ENCODE measurements at regions not wholly inside any gene's neighbourhood (a gene's known extent, or its start where the extent isn't known, plus 50 kb on each side); places are given as distances from the start of the nearest gene placed in this dataset.

DNA sequence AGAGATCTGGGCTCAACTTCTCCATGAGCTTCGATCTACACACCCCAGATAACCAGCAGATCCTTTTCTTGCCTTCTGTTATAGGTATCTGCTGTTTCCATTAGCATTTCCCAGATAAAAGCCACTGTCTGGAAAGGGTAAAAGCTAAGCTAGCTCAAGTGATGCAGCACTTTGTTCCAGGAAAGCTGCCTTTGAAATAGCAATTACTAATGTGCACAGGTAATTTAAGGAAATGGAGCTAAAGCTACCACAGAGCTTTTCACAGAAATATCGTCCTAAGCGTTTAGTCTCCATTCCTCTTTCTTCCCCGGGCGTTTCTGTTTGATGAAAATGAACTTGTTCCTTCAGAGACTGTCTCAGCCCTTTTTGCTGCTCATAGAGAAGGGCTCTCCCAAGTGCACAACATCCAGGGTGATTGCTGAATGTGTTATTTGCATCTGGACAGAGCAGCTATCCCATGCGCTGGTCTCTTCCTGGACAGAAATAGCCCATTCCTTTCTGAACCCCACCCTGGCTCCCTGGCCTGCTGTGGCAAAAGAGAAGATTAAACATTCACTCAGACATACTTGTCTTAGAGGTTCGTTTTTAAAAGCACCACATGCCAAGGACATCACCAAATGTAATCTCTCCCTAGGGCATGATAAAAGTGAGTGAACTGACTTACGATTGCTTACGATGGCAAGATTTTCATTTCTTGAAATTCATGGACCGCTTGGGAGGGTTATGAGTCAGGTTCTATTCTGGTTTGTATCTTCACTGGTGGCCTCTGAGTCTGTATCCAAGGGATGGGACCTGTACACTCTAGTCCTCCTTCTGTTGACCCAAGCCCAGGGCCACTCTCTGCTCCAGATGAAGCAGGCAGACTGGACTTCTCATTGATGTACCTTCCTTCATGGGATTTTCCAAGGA lies 429.1 kb upstream of the CDH4 start:
- no peak overlapping the region for H3K27ac ChIP-seq
- no peaks in the 10 kb centered on the region for H3K9me3 ChIP-seq
- H3K4me3 ChIP-seq (ENCODE audit: low read depth in 1 of 2, low read length in 1 of 2) = no peak overlapping the region
- no peaks in the 10 kb centered on the region for H3K4me1 ChIP-seq (ENCODE audit: control insufficient read depth in 1 of 2, insufficient read depth in 1 of 2, low read depth in 1 of 2, low read length in 1 of 2)
- TF ChIP-seq, protein P1, sequence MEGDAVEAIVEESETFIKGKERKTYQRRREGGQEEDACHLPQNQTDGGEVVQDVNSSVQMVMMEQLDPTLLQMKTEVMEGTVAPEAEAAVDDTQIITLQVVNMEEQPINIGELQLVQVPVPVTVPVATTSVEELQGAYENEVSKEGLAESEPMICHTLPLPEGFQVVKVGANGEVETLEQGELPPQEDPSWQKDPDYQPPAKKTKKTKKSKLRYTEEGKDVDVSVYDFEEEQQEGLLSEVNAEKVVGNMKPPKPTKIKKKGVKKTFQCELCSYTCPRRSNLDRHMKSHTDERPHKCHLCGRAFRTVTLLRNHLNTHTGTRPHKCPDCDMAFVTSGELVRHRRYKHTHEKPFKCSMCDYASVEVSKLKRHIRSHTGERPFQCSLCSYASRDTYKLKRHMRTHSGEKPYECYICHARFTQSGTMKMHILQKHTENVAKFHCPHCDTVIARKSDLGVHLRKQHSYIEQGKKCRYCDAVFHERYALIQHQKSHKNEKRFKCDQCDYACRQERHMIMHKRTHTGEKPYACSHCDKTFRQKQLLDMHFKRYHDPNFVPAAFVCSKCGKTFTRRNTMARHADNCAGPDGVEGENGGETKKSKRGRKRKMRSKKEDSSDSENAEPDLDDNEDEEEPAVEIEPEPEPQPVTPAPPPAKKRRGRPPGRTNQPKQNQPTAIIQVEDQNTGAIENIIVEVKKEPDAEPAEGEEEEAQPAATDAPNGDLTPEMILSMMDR (IDR thresholded peaks at IDR 0.05) = no peak
- no peaks in the 10 kb centered on the region for H3K36me3 ChIP-seq
- peaks cover 10% of the 10 kb centered on the region for H3K27me3 ChIP-seq

DNA sequence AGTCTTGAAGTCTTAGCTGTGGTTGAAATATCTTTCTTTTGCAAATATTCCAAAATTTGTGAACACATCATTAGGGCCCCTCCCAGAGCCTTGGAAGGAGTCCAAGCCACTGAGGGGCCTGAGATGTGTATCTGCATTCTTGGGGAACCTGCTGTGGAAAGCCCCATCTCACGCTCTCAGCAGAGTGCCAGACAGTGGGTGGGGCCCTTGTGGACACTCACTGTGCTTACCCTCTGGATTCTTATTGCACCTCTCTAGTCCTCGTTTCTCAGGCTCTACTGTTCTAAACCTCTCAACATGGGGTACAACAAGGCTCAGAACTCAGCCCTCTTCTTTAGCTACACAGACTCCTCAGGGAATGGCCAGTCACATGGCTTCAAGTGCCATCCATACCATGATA lies 416.2 kb upstream of the CDH4 start:
- TF ChIP-seq, protein P1 (IDR thresholded peaks at IDR 0.05) = no peak
- Histone ChIP-seq H3K4me3 (ENCODE audit: low read depth in 1 of 2, low read length in 1 of 2) (no peak overlapping the region), H3K27me3 (no peaks in the 10 kb centered on the region), H3K36me3 (no peaks in the 10 kb centered on the region), H3K4me1 (ENCODE audit: control insufficient read depth in 1 of 2, insufficient read depth in 1 of 2, low read depth in 1 of 2, low read length in 1 of 2) (no peaks in the 10 kb centered on the region), H3K9me3 (no peaks in the 10 kb centered on the region), H3K27ac (no peak overlapping the region)

GRCh38 chr20:60837173-60837770 lies 414.8 kb upstream of the CDH4 start:
- H3K9me3 ChIP-seq = no peaks in the 10 kb centered on the region
- no peaks in the 10 kb centered on the region for H3K27me3 ChIP-seq
- H3K36me3 ChIP-seq = no peaks in the 10 kb centered on the region
- TF ChIP-seq, protein P1 (IDR thresholded peaks at IDR 0.05) = no peak
- no peaks in the 10 kb centered on the region for H3K4me1 ChIP-seq (ENCODE audit: control insufficient read depth in 1 of 2, insufficient read depth in 1 of 2, low read depth in 1 of 2, low read length in 1 of 2)
- H3K4me3 ChIP-seq (ENCODE audit: low read depth in 1 of 2, low read length in 1 of 2) = no peak overlapping the region
- H3K27ac ChIP-seq = no peak overlapping the region

GRCh38 chr20:60838297-60838696 lies 413.8 kb upstream of the CDH4 start:
- H3K27me3 ChIP-seq = no peaks in the 10 kb centered on the region
- no peaks in the 10 kb centered on the region for H3K4me1 ChIP-seq (ENCODE audit: control insufficient read depth in 1 of 2, insufficient read depth in 1 of 2, low read depth in 1 of 2, low read length in 1 of 2)
- H3K27ac ChIP-seq = no peak overlapping the region
- no peaks in the 10 kb centered on the region for H3K36me3 ChIP-seq
- no peak overlapping the region for H3K4me3 ChIP-seq (ENCODE audit: low read depth in 1 of 2, low read length in 1 of 2)
- TF ChIP-seq, protein P1 (IDR thresholded peaks at IDR 0.05) = no peak
- no peaks in the 10 kb centered on the region for H3K9me3 ChIP-seq

GRCh38 chr20:60840971-60841370 lies 411.1 kb upstream of the CDH4 start:
- Histone ChIP-seq H3K27me3 (no peaks in the 10 kb centered on the region), H3K36me3 (no peaks in the 10 kb centered on the region), H3K27ac (no peak overlapping the region), H3K9me3 (no peaks in the 10 kb centered on the region), H3K4me3 (ENCODE audit: low read depth in 1 of 2, low read length in 1 of 2) (no peak overlapping the region), H3K4me1 (ENCODE audit: control insufficient read depth in 1 of 2, insufficient read depth in 1 of 2, low read depth in 1 of 2, low read length in 1 of 2) (no peaks in the 10 kb centered on the region)
- TF ChIP-seq, protein P1 (IDR thresholded peaks at IDR 0.05) = no peak
